ENCODE measurements at regions not wholly inside any gene's neighbourhood (a gene's known extent, or its start where the extent isn't known, plus 50 kb on each side); places are given as distances from the start of the nearest gene placed in this dataset.

DNA sequence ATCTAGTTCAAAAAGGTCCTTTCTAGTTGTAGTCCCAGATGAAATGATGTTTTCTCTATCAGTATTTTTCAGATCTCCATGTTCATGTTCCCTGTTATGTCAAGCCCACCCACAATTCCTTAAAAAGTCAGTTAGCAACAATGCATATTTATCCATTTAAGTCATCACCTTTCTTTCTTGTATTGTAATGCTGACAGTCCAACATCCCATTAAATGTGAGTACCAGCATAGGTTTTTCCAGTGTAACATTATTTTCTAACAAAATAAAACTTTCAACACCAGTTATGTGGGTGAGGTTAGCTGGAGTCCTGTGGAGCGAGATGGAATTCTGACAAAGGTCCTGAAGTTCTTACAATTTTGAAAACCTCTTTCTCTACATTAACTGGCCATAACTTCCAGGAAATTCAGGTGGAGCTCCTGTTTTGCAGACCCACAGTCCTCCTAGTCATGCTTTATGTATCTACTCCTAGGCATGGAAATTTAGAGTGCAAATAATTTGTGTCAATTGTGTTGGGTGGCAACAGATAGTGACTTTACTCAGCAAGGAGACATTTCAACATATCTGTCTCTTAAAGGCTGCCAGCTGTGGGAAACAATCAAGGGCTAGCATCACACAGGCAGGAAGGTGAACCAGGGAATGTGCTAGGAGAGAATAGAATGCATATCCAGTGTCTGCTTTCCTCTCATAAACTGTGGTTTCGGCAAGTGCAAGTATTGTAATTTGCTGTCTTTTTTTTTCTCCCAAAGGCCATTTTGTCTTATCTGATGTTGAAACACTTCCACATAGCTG is 162.6 kb downstream of the MTERF1 start:
- TF ChIP-seq, protein P1, sequence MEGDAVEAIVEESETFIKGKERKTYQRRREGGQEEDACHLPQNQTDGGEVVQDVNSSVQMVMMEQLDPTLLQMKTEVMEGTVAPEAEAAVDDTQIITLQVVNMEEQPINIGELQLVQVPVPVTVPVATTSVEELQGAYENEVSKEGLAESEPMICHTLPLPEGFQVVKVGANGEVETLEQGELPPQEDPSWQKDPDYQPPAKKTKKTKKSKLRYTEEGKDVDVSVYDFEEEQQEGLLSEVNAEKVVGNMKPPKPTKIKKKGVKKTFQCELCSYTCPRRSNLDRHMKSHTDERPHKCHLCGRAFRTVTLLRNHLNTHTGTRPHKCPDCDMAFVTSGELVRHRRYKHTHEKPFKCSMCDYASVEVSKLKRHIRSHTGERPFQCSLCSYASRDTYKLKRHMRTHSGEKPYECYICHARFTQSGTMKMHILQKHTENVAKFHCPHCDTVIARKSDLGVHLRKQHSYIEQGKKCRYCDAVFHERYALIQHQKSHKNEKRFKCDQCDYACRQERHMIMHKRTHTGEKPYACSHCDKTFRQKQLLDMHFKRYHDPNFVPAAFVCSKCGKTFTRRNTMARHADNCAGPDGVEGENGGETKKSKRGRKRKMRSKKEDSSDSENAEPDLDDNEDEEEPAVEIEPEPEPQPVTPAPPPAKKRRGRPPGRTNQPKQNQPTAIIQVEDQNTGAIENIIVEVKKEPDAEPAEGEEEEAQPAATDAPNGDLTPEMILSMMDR (conservative IDR thresholded peaks at IDR 0.05; ENCODE audit: low read depth, low read length), result no peak
- no peak for TF ChIP-seq EZH2 (IDR thresholded peaks at IDR 0.05; ENCODE audit: low read length, unreplicated experiment)
